ENCODE measurements at regions not wholly inside any gene's neighbourhood (a gene's known extent, or its start where the extent isn't known, plus 50 kb on each side); places are given as distances from the start of the nearest gene placed in this dataset.
"Not testable (repeated sequence)": the region's sequence is repeated elsewhere in the genome, so short reads cannot be mapped to it uniquely, and the experiment has no call there.

DNA sequence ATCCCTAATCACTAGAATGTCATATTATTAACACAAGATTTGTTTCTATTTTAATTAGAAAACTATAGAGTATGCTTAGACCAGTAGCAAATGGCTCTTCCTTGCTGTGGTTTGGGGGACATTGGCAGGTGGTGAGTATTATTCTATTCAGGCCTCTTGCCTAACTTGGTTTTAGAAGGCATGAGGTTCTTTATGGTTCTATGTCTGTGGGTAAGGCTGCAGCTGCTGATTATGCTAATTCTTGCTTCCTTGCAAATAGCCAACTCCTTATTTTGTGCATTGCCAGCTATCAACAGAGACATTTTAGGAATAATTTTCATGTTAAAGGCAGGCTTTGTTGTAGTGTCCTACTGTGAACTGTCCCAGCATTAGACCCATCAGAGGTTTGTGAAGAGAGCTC is 1344.9 kb downstream of the UQCRFS1 start:
- no peak for DNase-seq (ENCODE audit: low read depth)

DNA sequence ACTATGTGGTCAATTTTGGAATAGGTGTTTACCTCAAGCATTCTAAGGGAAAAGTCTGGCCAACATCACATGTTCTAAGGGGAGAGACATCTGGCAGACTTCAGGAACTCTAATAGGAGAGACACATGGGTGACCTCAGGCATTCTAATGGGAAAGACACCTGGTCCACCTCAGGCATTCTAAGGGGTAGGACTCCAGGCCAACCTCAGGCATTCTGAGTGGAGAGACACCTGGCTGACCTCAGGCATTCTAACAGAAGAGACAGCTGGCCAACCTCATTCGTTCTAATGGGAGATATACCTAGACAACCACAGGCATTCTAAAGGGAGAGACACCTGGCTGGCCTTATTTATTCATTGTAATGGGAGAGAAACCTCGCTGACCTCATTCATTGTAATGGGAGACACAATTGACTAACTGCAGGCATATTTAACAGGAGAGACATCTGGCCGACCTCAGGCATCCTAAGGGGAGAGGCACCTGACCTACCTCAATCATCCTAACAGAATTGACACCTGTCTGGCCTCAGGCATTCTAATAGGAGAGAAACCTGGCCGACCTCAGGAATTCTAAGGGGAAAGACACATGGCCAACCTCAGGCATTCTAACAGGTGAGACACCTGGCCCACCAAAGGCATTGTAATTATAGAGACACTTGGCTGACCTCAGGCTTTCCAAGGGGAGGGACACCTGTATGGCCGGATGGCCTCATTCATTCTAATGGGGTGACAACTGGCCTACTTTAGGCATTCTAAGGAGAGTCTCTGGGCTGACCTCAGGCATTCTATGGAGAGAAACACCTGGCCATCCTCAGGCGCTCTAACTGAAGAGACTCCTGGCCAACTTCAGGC is 1346.8 kb downstream of the UQCRFS1 start:
- DNase-seq (ENCODE audit: low read depth): no peak

DNA sequence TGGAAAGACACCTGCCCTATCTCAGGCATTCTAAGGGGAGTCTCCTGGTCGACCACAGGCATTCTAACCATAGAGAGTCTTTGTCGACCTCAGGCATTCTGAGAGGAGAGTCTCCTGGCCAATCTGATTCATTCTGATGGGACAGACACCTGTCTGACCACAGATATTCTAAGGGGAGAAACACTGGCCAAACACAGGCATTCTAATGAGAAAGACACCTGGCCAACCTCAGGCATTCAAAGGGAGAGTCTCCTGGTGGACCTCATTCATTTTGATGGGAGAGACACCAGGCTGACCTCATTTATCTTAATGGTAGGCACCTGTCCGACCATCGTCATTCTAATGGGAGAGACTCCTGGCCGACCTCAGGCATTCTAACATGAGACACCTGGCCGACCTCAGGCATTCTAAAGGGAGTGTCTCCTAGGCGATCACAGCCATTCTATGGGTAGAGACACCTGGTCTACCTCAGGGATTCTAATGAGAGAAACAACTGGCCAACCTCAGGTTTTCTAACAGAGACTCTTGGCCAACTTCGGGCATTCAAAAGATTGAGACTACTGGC is 1351.5 kb downstream of the UQCRFS1 start:
- no peak for DNase-seq (ENCODE audit: low read depth)

DNA sequence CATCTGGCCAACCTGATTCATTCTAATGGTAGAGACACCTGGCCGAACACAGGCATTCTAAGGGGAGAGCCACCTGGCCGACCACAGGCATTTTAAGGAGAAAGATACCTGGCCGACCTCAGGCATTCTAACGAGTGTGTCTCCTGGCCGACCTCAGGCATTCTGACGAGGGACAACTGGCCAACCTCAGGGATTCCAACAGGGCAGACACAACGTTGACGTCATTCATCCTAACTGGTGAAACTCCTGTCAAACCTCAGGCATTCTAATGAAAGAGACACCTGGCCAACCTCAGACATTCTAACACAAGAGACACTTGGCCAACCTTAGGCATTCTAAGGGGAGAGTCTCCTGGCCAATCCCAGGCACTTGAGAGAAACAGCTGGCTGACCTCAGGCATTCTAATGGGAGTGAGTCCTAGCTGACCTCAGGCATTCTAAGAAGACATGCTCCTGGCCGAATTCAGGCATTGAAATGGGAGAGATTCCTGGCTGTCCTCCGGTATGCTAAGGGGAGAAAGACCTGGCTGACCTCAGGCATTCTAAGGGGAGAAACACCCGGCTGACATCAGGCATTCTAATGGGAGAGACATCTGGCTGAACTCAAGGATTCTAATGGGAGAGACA is 1352.5 kb downstream of the UQCRFS1 start:
- no peak for DNase-seq (ENCODE audit: low read depth)

DNA sequence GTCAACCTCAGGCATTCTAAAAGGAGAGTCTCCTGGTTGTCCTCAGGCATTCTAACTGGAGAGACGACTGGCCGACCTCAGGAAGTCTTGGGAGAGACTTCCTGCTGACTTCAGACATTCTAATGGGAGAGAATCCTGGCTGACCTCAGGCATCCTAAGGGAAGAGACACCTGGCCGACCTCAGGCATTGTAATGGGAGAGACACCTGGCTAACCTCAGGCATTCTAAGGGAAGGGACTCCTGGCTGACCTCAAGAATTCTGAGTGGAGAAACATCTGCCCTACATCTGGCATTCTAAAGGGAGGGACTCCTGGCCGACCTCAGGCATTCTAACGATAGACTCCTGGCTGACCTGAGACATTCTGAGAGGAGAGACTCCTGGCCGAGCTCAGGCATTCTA is 1353.3 kb downstream of the UQCRFS1 start:
- DNase-seq (ENCODE audit: low read depth): no peak

DNA sequence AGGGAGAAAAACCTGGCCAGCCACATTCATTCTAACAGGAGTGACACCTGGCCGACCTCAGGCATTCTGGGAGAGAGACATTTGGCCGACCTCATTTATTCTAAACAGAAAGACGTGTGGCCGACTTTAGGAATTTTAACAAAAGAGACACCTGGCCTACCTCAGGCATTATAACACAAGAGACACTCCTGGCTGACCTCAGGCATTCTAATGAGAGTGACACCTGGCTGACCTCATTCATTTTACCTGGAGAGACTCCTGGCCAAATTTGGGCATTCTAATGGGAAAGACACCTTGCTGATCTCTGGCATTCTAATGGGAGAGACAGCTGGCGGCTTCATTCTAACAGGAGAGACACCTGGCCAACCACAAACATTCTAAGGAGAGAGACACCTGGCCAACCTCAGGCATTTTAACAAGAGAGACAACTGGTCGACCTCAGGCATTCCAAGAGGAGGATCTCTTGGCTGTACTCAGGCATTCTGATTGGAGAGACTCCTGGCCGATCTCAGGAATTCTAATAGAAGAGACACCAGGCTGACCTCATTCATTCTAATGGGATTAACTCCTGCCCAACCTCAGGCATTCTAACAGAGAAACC is 1353.9 kb downstream of the UQCRFS1 start:
- DNase-seq (ENCODE audit: low read depth): no peak

DNA sequence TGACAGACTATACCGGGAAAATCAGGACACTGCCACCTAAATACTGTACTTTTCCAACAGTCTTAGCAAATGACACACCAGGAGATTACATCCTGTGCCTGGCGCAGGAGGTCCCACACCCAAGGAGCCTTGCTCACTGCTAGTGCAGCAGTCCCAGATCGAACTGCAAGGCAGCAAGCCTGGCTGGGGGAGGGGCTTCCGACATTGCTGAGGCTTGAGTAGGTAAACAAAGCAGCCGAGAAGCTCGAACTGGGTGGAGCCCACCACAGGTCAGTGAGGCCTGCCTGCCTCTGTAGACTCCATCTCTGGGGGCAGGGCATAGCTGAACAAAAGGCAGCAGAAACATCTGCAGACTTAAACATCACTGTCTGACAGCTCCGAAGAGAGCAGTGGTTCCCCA is 1360.0 kb downstream of the UQCRFS1 start:
- DNase-seq (ENCODE audit: low read depth): not testable (repeated sequence)

DNA sequence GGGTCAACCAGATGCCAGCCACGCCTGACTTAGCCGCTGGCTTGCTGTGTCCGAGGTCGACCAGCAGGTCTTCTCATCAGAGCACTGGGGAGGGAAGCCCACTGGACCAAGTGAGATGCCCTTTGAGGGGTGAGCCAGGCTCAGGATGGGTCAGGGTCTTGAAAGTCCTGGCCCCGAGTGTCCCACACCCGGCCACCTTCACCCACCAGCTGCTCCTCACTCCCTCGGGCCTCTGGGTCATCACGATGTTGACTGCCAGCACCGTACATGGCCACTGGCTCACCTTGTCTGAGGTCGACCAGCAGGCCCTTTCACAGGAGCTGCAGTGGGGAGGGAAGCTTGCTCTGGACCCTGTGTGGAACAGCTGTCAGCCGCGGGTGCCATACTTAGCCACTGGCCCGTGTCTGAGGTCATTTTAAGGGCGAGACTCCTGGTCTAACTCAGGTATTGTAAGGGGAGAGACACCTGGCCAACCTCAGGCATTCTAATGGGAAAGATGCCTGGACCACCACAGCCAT is 1361.3 kb downstream of the UQCRFS1 start:
- DNase-seq (ENCODE audit: low read depth): no peak

DNA sequence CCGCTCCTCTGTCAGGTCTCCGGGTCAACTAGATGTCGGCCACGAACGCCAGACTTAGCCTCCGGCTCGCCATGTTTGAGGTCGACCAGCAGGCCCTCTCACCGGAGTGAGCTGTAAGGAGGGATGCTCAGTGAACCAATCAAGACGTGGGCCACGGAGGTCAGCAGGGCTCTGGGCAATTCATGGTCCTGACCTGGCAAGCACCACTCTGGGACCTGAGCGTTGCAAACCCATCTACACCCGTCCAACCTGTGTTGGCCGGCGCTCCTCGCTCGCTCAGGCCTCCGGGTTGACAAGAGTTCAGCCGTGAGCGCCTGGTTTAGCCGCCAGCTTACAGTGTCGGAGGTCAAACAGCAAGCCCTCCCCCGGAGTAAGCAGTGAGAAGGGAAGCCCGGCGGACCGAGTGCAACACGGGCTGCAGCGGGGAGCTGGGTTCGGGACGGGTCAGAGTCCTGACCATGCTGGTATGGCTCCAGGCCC is 1361.9 kb downstream of the UQCRFS1 start:
- no peak for DNase-seq (ENCODE audit: low read depth)

DNA sequence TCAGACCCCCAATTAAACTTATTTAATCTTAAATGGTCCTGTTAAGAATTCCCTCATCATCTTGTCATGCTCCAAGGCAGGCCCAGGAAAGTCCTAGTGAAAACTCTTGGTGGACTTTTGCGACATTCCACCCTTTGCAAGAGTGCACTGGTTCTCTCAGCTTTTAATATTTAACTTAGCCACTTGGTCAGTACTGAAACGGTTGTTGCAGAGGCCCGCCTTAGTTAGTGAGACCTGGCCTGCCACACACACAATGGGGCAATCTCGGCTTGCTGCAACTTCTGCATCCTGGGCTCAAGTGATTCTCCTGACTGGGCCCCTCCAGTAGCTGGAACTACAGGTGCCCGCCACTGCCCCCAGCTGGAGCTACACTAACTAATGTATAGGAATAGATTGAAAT is 1366.0 kb downstream of the UQCRFS1 start:
- DNase-seq (ENCODE audit: low read depth): no peak

DNA sequence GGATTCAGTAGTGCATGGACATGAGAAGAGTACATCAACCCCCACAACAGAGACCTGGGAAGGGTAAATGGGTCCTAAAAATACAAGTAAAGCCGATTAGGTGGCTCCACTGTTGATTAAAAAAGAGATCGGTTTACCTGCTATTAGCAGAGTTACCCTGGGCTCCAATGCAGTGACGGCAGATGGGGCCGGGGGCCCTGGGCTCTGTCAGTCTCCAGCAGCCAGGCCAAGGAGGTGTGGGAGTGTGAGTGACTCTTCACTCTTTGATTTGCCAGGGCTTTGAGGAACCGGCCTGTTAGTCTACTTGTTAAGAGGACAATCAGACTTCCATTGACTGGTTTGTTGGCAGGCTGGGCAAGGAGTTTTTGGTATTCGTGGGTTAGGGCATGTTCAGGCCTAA is 1368.7 kb downstream of the UQCRFS1 start:
- no peak for DNase-seq (ENCODE audit: low read depth)

DNA sequence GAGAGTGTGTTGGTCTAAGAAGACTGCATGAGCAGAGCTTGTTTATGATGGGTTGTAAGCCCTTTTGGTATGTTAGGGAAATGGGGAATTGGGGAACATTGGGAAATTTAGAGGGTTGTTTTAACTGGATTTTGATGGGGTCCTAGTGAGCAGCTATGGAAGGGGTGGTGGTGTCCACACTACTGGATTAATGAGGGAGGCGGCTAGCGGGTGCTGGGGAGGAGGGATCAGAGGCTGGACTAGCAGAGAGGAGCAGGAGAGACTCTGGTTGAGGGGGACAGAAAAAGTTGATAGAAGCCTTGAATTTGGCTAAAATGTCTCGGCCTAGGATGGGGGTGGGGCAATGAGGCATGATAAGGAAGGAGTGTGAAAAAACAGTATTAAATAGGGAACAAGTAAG is 1369.1 kb downstream of the UQCRFS1 start:
- no peak for DNase-seq (ENCODE audit: low read depth)

DNA sequence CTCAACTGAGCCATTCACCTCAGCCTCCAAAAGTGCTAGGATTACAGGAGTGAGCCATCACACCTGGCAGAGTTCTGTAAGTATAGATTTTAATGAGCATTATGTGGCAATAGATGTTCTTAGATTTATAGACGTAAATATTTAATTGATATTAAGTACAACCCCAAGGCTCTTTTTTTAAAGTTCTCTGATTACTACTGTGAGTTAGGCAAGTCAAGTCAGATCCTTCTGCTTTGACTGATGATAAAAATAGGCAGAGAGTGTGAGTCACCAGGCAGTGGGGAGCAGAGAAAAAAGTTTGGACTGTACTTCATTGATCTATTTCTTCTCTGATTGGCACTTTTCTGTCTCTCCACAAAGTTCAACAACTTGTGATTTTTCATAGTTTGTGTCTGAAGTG is 1379.9 kb downstream of the UQCRFS1 start:
- DNase-seq (ENCODE audit: low read depth): no peak

DNA sequence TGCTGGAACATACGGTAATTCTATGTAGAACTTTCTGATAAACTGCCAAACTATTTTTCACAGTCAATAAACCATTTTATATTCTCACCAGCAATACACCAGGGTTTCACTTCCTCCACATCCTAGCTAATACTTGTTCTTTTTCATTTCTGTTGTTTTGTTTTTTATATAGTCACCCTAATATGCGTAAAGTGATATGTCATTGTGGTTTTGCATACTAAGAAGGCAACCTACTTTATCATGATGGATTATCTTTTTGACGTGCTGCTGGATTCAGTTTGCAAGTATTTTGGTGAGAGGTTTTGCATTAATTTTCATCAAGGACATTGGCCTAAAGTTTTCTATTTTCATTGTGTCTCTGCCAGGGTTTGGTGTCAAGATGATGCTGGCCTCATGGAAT is 1384.1 kb downstream of the UQCRFS1 start:
- no peak for DNase-seq (ENCODE audit: low read depth)

DNA sequence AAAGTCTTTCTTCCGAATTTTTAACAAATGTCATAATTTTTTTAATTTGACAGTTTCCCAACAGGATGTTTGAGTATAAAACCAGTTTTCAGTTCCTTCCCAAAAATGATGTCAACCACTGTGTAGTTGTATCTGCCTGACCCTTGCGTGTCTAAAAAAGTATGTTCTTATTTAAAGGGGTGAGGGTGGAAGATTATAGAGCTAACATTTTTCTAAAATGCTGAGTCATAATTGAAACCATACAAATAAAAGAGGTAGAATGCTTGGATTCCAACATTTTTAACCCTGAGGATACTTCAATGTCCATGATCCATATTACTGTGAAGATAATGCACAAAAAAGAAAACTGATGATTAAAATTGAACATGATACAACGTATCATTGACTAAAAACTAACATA is 1388.8 kb downstream of the UQCRFS1 start:
- no peak for DNase-seq (ENCODE audit: low read depth)

DNA sequence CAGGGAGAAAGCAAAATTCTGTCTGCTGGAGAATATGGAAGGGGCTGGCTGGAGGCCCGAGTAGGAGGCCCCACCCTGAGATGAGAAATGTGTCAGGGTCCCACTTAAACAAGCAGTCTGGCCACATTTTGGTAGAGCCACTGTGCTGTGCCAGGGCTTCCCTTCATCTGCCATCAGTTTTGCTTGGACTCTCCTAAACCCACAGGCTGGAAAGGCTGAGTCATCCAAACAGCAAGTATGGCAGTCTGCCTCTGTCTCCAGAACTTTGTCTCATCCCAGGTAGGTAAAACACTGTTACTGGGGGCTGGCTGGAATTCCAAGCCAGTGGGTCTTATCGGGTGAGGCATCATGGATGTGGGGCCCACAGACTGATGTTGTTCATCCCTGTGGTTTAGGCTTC is 1390.6 kb downstream of the UQCRFS1 start:
- no peak for DNase-seq (ENCODE audit: low read depth)

DNA sequence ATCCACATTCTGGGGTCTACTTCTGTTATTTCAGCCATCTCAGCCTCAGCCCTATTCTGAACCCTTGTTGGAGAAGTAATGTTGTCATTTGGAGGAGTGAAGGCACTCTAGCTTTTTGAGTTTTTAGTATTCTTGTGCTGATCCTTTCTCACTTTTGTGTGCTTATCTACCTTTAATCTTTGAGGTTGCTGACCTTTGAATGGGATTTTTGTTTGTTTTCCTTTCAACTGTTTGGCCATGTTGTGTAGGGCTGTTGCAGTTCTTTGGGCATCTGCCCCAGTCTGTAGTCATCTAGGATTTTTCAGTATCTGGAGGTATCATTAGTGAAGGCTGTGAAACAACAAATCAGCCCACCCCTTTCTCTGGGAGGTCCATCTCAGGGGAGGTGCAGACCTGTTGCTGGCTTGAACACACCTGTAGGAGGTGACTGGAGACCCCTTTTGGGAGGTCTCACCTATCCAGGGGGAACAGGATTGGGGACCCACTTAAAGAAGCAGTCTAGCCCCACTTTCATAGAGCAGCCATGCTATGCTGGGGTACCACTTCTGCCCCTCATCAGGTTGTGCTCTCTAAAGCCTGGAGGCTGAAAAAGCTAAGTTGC is 1391.4 kb downstream of the UQCRFS1 start:
- DNase-seq (ENCODE audit: low read depth): no peak

DNA sequence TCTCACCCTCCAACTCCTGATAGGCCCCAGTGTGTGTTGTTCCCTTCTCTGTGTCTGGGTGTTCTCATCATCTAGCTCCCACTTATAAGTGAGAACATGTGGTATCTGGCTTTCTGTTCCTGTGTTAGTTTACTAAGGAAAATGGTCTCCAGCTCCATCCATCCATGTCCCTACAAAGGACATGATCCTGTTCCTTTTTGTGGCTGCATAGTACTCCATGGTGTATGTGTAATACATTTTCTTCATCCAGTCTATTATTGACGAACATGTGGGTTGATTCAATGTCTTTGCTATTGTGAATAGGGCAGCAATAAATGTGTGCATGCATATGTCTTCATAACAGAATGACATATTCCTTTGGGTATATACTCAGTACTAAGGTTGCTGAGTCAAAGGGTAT is 1397.0 kb downstream of the UQCRFS1 start:
- DNase-seq (ENCODE audit: low read depth): no peak

DNA sequence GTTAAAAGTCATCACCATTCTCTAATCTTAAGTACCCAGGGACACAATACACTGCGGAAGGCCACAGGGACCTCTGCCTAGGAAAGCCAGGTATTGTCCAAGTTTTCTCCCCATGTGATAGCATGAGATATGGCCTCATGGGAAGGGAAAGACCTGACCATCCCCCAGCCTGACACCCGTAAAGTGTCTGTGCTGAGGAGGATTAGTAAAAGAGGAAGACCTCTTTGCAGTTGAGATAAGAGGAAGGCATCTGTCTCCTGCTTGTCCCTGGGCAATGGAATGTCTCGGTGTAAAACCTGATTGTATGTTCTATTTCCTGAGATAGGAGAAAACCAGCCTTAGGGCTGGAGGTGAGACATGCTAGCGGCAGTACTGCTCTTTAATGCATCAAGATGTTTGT is 1398.1 kb downstream of the UQCRFS1 start:
- DNase-seq (ENCODE audit: low read depth): not testable (repeated sequence)

DNA sequence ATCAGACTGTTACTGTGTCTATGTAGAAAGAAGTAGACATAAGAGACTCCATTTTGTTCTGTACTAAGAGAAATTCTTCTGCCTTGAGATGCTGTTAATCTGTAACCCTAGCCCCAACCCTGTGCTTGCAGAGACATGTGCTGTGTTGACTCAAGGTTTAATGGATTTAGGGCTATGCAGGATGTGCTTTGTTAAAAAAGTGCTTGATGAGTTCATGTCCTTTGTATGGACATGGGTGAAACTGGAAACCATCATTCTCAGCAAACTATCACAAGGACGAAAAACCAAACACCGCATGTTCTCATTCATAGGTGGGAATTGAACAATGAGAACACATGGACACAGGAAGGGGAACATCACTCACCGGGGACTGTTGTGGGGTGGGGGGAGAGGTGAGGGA is 1398.7 kb downstream of the UQCRFS1 start:
- not testable (repeated sequence) for DNase-seq (ENCODE audit: low read depth)

DNA sequence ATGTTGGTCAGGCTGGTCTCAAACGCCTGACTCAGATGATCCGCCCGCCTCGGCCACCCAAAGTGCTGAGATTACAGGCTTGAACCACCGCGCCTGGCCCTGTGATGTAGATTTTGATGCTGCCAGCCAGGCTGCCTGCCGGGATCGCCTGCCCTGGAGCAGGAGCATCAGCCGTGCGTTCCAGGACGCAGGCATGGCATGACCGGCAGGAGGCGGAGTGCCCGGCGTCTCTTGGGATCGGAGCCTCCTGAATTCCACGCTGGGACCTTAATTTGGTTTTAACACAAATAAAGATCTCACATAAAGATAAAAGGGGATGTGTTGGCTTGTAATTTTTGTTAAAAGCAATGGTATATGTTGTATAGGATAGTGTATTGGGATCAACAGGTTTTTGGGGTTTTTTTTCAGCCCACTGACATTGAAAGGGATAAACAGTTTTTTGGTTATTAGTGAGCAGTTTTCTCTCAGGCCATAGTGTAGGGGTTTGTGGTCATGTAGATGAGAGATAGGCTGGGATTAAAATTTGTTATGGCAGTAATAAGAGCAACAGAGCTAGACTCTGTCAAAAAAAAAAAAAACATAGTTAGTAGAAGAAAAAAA is 1406.4 kb downstream of the UQCRFS1 start:
- no peak for DNase-seq (ENCODE audit: low read depth)
